IPS-11a (cell line): ENCODE measurements at regions not wholly inside any gene's neighbourhood (a gene's known extent, or its start where the extent isn't known, plus 50 kb on each side); places are given as distances from the start of the nearest gene placed in this dataset.

Experiments used
- H3K4me3 ChIP-seq: one replicate; pipeline ENCODE4 v1.5.1; 2013; ENCODE audit warnings: low read depth, low read length, control low read depth

DNA sequence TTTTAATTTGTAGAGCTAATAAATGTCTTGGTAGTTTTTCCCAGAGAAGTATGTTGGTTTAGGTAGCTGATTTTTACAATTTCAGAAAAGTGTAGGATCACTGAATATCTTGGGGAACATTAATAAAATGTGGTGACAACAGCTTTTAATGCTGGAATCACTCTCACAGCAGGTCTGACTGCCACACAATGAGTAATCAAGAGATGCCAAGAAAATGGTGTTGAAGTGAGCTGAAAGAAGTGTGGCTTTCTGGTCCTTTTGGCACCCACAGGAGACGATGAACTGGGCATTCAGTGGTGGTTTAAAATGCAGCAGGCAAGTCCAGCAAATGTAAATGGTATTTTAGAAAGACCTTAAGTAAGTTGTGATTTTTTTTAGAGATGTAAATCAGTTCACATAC is 175.8 kb downstream of the CBLN2 start:
- H3K4me3 ChIP-seq = no peak overlapping the region

DNA sequence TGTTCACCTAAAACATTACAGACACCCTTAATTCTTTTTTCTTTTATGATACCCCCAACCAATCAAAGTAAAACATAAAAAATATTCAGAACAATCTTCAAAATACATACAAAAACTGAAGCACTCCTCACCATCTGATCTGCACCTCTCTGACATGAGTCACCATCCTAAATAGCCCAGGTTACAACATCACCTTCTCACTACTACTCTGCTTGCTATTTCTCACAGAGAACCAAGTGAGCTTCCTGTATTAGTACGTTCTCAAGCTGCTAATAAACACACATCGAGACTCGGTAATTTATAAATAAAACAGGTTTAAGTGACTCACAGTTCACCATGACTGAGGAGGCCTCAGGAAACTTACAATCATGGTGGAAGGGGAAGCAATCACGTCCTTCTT is 183.5 kb downstream of the CBLN2 start:
- no peak overlapping the region for H3K4me3 ChIP-seq

DNA sequence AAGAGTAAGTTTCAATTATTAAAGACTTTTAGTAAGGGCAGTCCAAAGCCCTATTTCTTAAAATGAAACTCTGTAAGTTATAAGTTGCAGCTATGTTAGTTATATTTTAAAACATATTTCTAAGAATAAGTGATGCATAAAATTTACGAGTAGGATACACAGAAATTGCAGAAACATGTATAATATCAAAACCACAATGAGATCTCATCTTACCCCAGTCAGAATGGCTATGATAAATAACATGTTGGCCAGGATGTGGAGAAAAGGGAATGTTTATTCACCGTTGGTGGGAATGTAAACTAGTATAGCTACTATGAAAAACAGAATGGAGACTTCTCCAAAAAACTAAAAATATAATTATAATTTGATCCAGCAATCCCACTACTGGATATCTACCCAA is 201.2 kb downstream of the CBLN2 start:
- H3K4me3 ChIP-seq = no peak overlapping the region

DNA sequence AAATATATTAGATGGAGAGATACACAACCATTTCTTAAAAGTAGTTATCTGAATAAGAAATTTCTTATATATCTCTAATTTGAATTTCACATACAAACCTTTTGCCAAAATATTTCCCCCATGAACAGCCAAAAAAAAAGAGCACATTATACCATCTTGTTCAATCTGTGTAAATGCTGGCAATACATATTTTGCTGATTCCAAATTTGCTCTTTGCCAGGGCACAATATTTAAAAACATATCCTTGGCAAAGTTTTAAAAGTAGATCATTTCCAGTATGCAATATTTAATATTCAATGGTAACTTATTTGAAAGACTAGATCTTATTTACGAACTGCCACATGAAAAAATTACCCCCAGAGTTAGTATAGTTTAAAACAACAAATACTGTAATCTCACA is 204.2 kb downstream of the CBLN2 start:
- no peak overlapping the region for H3K4me3 ChIP-seq

DNA sequence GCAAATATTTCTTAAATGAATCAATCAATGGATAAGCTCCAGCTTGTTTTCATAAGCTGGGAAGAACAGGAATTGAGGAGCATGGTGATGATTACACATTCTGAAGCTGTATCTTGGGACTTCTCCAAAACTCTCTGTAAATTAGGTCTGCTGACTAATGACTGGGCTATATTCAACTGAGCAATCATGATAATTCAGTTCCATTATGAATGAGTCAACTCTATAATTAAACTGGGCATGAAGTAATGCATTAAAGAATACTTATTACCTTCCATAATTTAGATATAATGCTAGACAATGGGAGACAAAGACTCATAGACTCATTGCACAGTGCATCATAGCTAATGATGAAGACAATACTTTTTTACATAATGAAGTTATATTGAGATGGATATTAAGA is 207.4 kb downstream of the CBLN2 start:
- no peak overlapping the region for H3K4me3 ChIP-seq

DNA sequence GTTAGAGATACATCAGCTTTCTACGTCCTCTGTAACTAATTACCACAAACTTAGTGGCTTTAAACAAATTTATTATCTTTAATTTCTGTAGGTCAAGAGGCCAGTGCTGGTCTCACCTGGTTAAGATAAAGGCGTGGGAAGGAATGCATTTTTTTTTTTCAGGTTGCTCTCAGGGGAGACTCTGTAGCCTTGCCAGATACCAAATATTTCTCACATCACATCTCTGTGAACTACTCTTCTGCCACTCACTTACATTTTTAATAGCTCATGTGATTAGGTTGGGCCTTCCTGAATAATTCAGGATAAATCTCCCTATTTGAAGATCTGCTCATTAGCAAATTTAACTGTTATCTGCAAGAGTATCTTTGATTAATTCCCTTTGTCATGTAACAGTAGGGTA is 214.6 kb downstream of the CBLN2 start:
- no peak overlapping the region for H3K4me3 ChIP-seq

DNA sequence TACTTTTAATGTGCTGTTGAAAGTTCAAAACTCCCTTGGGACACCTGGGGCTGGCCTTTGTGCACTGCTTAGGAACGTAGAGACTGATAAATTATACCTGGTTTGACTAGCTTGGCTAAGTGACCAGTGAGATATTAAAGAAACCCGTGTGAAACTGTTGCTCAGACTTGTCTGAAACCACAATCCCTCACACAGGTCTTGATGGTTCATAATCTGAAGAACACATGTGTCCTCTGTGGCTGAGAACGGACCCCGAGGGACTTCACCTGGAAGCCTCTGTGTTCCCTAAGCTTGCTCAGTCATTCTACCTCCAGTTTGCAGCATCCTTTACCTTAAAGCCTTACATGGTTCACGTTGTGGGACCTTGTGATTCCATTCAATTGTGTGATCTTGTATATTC is 218.8 kb downstream of the CBLN2 start:
- H3K4me3 ChIP-seq = no peak overlapping the region

DNA sequence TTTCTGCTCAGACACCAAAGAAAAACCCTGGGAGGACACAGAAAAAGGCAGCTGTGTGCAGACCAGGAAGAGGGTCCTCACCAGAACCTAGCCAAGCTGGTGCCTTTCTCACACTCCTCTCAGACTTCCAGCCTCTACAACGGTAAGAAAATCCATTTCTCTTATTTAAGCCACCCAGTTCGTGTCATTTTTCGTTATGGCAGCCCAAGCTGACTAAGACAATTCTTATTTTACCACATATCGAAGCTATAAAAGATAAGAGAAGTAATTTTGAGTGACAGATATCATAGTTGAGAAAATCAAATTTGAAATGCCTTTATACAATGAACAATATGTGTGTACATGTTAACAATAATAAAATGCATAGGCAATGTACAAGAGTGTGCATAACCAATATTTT is 219.5 kb downstream of the CBLN2 start:
- no peak overlapping the region for H3K4me3 ChIP-seq

DNA sequence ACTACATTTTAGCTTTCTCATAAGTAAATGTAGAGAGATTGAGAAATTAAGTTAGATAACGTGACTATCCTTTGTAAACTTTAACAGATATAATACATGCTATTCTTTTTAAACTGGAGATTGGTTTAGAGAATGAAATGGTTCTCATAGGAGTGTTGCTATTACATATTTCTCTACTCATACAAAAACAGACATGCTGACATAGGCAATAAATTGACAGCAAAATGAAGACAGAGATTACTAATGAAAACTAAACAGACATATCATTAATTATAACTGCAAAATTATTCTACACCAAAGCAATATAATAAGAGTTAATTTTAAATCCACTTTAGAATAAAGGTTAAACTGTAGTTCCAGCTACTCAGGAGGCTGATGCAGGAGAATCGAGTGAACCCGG is 227.6 kb downstream of the CBLN2 start:
- H3K4me3 ChIP-seq = no peak overlapping the region

DNA sequence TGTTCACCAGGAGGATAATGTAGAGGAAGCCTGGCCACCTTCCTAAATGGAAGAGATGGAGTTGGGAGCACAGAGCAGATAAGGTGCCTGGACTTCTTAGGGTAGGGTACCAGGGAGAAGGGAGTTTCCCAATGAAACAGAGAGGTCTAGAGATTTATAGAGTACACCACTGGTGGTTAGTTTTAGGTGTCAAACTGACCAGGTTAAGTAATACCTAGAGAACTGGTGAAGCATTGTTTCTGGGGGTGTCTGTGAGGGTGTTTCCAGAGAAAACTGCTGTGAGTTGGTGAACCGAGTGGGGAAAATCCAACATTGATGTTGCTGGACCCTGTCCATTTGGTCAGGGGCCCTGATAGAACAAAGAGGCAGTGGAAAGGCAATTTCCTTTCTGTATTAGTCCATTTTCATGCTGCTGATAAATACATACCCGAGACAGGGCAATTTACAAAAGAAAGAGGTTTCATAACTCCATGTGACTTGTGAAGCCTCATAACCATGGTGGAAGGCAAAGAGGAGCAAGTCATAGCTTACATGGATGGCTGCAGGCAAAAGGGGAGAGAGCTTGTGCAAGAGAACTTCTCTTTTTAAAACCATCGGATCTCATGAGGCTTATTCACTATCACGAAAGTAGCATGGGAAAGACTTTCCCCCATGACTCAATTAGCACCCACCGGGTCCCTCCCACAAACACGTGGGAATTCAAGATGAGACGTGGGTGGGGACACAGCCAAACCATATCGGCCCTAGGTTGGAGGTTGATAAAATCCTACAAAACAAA is 260.8 kb downstream of the CBLN2 start:
- H3K4me3 ChIP-seq = no peak overlapping the region

DNA sequence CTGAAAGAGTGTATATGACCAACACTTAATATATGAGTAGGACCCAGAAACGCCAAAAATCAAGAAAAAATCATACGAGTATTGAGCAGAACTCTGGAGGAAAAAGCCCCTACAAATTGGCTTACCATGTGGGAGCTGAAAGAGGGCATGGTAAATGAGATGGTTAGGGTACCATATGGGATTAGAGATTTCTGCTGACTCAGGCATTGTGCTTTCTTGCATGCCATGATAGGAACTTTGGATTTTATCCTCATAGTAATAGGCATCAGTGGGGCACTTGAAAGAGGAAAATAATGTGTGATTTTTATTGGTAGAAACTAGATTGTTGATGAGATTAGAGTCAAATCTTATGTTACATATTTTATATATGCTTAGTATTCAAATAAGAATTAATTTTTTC is 271.1 kb downstream of the CBLN2 start:
- no peak overlapping the region for H3K4me3 ChIP-seq

DNA sequence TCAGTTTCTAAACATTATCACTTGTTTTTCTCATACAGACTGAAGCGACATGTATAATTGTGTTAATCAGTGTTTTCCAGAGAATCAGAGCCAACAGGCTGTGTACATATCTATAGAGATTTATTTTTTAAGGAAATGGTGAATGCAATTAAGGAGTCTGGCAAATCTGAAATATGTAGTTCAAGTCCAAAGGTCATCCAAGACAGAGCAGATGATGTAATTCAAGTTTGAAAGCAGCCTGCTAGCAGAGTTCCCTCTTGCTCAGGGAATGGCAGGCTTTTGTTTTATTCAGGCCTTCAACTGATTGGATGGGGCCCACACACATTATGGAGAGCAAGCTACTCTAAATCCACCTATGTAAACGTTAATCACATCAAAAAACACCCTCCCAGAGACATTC is 282.6 kb downstream of the CBLN2 start:
- H3K4me3 ChIP-seq = no peak overlapping the region

DNA sequence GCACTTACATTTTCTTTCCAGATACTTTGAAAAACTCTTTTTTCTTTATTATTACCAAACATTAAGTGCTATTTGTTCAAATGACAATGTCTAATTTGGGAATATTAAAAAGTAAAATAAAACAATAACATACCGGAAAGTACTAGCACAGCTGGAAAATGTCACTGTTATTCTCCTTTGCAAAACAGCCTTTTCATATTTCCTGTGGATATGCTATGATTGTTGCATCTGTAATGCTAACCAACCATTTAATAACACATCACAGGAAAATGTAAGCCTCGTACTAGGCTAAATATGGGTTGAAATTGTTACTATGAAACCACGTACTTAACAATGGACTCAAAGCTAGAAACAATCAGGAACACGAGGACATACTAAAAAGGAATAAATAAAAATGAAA is 298.1 kb downstream of the CBLN2 start:
- H3K4me3 ChIP-seq = no peak overlapping the region

DNA sequence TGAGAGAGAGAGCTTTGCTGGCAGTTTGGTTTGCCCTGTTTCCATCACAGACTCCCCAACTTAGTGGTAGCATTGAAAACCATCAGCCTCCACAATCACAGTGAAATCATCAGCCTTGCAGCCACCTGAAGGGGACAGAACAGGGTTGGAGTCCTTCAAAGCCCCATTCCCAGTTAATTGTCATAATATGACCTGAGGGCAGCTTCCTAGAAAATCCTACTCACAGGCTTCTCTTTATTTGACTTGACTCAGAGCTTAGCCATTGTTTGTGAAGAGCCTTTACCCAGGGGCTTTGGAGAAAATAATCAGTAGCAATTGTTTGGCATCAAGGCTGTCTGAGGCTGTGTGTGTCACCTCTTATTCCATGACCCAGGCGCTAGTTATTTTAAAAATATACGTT is 308.7 kb downstream of the CBLN2 start:
- H3K4me3 ChIP-seq = no peak overlapping the region

DNA sequence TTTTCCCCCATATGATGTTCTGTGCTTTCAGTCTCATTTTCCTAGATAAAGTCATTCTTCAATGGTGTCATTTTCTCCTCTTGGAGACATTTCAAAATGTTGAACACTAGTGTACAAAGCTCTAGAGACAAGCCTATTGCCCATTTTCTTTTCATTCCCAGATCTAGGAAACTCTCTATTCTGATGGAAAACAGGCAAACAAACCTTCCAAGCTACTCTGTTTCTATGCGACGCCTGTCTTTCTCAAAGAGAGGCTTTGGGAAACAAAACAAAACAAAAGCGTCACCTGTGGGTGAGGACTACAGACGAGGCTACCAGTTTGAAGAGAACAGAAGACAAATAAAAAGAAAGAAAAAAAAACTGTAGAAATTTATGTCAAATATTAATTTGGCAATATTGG is 311.0 kb downstream of the CBLN2 start:
- H3K4me3 ChIP-seq = no peak overlapping the region

DNA sequence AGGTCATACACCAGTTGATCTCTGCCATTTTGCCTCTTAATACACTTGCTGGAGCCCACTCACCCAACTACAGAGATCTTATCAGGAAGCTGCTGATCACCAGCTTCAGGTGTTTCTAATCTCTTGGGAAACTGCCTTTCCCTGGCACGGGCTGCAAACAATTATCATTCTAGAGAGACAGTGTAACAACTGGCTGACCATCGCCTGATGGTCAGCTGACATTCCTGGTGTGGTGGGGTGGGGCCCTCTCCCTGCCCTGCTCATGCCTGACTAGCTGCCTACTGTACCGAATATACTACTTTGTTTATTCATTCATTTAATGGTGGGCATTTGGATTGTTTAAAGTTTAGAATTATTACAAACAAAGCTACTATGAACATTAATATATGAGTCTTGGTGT is 311.5 kb downstream of the CBLN2 start:
- H3K4me3 ChIP-seq = no peak overlapping the region

DNA sequence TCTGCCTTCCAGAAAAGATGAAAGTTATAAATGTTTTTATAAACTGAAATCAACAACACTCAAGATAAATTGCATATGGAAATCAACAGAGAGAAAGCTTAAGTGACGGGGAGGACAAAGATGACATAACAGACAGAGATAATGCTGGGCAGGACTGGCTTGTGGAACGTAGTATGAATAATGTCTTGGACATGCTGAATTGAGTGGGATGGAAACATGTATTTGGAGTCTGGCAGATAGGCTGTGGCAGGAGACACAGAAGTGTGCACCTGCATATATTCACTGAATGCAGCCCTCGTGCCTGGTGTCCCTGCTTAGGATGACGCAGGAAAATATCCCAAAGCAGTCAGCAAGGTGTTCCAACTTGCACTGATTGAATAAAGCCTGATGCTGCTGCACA is 318.2 kb downstream of the CBLN2 start:
- H3K4me3 ChIP-seq = no peak overlapping the region

DNA sequence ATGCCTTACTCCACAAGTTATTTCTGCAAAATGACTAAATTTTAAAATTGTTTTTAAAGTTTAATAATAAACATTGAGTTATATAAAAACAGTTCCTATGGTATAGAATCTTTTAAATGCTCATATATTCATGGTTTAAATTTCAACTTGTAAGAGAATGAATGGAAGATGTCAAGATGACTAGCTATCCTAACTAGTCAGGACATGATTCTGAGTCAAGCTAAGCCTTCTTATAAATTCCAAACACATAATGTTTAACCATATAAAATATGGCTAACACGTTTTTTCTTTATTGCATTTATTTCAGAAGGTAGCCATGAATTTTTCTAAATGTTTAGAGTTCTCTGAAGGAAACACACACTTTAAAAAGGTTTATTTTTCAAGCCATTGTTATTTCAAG is 320.4 kb downstream of the CBLN2 start:
- no peak overlapping the region for H3K4me3 ChIP-seq

DNA sequence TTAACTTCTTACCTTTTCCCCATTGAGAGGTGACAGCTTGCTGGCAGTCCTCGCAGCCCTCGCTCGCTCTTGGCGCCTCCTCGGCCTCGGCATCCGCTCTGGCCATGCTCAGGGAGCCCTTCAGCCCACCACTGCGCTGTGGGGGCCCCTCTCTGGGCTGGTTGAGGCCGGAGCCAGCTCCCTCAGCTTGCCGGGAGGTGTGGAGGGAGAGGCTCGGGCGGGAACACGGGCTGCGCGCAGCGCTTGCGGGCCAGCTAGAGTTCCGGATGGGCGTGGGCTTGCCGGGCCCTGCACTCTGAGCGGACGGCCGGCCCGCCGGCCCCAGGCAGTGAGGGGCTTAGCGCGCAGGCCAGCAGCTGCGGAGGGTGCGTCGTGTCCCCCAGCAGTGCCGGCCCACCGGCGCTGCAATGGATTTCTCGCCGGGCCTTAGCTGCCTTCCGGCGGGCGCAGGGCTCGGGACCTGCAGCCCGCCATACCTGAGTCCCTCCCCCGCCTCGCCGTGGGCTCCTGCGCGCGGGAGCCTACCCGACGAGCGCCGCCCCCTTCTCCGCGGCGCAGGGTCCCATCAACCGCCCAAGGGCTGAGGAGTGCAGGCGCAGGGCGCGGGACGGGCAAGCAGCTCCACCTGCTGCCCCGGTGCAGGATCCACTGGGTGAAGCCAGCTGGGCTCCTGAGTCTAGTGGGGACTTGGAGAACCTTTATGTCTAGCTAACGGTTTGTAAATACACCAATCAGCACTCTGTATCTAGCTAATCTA is 335.0 kb downstream of the CBLN2 start:
- no peak overlapping the region for H3K4me3 ChIP-seq

DNA sequence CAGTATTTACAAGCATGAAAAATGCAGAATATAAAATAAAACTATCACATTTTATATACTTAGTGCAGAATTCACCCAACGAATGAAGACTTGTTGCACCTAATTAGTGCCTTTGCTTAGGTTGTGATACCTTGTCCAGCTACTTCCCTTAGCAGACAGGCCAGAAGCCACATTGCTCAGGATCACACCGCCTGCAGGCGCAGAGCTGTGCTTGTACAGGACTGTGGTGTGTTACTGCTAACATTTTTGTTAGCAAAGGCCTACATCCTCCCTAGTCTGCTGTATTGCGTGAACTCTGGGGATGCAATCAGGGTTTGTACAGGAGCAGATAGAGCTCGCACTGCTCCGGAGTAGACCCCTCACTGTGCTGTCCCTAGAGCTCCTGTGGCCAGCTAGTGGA is 336.9 kb downstream of the CBLN2 start:
- H3K4me3 ChIP-seq = no peak overlapping the region

DNA sequence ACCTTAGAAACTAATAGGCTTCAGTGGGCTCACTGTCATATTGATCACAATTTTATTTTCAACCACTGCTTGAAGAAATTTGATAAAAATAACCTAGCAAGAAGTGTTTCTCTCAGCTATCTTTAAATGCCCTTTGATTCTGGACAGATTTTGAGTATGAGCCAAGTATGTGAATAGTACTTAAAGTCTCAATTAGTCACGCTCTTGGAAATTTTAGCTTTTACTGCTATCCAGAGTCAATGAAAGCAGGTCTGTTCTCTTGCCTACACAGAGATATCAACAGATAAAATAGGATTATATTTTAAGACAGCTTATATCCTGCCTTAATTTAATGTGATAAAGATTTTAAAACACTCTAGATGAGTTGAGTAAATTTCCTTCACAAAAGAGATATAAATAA is 337.3 kb downstream of the CBLN2 start:
- H3K4me3 ChIP-seq = no peak overlapping the region

DNA sequence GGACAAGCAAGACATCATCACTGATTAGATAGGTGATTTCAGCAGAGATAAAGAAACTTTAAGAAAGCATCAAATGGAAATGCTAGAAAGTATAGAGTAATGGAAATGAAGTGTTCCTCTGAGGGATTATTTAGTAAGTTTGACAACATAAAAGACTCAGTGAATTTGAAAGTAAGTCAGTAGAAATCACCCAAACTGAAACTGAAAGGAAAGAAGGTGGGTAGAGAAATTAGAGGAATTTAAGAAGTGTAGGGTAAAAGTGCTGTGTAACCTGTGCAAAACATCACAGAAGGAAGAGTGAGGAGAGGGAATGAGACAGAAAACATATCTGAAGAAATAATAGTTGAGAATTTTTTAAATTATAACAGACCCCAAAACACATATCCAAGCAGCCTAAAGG is 343.1 kb downstream of the CBLN2 start:
- no peak overlapping the region for H3K4me3 ChIP-seq

DNA sequence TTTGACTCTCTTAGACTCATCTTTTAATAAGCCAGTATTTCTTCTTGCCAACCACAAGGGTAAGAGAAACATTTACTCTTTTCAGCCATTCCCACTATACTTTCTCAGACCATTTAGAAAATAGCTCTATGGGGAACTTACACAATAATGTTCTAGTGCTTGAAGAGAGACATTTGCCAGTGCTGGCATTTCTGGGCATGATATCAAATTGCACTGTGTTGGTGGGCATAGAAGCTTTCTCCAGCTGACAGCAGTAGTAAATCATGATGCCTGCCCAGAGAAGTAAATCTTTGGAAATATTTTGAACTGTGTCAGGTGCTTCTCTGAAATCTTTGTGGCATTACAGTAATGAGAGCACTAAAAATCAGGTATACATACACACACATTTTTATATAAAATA is 346.6 kb downstream of the CBLN2 start:
- no peak overlapping the region for H3K4me3 ChIP-seq
